HL-60 (cell line): ENCODE measurements at regions not wholly inside any gene's neighbourhood (a gene's known extent, or its start where the extent isn't known, plus 50 kb on each side); places are given as distances from the start of the nearest gene placed in this dataset.

Experiments
- DNase-seq, 2 experiments: peaks; one replicate each; pipeline ENCODE4 v3.0.0-alpha.2; 2010 to 2020; ENCODE audit warnings: low read depth in 1 of 2, low spot score in 1 of 2
- H3K27ac ChIP-seq: fragments of 250-450 bp; sonication (Bioruptor Pico); replicated peaks from 2 replicates; pipeline ENCODE4 v1.5.1; 2020; ENCODE audit warnings: mild to moderate bottlenecking, moderate library complexity
- H3K27me3 ChIP-seq: fragments of 250-450 bp; sonication (Bioruptor Pico); 2 replicates; pipeline ENCODE4 v1.5.1; 2021; ENCODE audit warnings: mild to moderate bottlenecking, moderate library complexity; ENCODE audit not compliant: insufficient read depth, poor library complexity, severe bottlenecking
- H3K4me3 ChIP-seq: replicated peaks from 2 replicates; pipeline ENCODE4 v1.5.1; 2011; ENCODE audit warnings: mild to moderate bottlenecking, control low read depth, low read length; ENCODE audit not compliant: insufficient read depth
- GABPA ChIP-seq: IDR thresholded peaks from 2 replicates; pipeline ENCODE4 v1.6.1; 2012; ENCODE audit warnings: low read depth
- POLR2AphosphoS5 ChIP-seq: IDR thresholded peaks from 2 replicates; pipeline ENCODE4 v1.6.1; 2012; ENCODE audit warnings: low read depth
- REST ChIP-seq: IDR thresholded peaks from 2 replicates; pipeline ENCODE4 v1.6.1; 2012; ENCODE audit warnings: low read depth; ENCODE audit not compliant: insufficient replicate concordance
- SPI1 ChIP-seq: IDR thresholded peaks from 2 replicates; pipeline ENCODE4 v1.6.1; 2012; ENCODE audit warnings: low read depth, mild to moderate bottlenecking, borderline replicate concordance
- TF ChIP-seq, protein P1 (sequence below): IDR thresholded peaks from one replicate; pipeline ENCODE4 v1.5.1; 2011; ENCODE audit warnings: low read length, control low read depth, inconsistent platforms; ENCODE audit not compliant: insufficient read depth

DNA sequence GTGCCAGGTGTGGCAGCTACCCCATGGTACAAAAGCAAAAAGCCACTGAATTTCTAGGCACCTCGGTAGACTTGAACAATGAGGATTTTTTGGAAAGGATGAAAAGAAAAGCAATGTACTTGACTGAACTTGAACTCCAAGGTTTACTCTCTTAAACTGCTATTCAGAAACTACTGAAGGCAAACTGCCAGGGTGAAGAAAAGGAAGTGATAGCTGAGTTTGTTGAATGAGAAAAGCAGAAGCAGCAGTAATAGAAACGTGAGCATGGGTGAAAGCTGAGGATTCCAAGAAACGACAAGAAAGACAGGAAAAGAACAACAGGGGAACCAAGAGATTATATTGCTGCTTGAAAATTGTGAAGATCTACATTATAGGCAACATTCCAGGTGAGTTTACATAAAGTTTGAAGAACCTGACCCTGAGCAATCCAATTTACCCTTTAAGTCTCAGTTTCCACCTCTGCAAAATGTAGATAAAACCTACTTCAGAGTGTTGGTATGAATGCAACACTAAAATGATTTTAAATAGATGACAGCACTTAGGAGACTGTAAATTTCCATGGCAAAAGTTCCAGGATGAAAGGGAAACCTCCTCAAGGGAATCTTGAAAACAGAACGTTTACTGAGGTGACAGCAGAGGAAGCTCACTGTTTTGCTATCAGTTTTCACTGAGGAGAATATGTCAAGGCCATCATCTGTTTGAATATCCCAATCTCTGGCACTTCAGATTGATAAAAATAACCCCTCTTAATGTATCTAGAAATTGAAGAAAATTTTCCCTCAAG lies 245.8 kb downstream of the SPATA31D1 start:
- Histone ChIP-seq H3K27ac (0 out of 2 replicates have a peak overlapping the region, but pooled peaks have one; percentile 5), H3K4me3 (no peak overlapping the region), H3K27me3 (no peaks in the 10 kb centered on the region)
- TF ChIP-seq POLR2AphosphoS5, result no peak
- TF ChIP-seq SPI1, result peak; percentile 80
- TF ChIP-seq, protein P1, sequence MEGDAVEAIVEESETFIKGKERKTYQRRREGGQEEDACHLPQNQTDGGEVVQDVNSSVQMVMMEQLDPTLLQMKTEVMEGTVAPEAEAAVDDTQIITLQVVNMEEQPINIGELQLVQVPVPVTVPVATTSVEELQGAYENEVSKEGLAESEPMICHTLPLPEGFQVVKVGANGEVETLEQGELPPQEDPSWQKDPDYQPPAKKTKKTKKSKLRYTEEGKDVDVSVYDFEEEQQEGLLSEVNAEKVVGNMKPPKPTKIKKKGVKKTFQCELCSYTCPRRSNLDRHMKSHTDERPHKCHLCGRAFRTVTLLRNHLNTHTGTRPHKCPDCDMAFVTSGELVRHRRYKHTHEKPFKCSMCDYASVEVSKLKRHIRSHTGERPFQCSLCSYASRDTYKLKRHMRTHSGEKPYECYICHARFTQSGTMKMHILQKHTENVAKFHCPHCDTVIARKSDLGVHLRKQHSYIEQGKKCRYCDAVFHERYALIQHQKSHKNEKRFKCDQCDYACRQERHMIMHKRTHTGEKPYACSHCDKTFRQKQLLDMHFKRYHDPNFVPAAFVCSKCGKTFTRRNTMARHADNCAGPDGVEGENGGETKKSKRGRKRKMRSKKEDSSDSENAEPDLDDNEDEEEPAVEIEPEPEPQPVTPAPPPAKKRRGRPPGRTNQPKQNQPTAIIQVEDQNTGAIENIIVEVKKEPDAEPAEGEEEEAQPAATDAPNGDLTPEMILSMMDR, result no peak
- no peak for TF ChIP-seq GABPA
- TF ChIP-seq REST, result no peak
- peak in 1 of 2 experiments; percentile 9 for DNase-seq

DNA sequence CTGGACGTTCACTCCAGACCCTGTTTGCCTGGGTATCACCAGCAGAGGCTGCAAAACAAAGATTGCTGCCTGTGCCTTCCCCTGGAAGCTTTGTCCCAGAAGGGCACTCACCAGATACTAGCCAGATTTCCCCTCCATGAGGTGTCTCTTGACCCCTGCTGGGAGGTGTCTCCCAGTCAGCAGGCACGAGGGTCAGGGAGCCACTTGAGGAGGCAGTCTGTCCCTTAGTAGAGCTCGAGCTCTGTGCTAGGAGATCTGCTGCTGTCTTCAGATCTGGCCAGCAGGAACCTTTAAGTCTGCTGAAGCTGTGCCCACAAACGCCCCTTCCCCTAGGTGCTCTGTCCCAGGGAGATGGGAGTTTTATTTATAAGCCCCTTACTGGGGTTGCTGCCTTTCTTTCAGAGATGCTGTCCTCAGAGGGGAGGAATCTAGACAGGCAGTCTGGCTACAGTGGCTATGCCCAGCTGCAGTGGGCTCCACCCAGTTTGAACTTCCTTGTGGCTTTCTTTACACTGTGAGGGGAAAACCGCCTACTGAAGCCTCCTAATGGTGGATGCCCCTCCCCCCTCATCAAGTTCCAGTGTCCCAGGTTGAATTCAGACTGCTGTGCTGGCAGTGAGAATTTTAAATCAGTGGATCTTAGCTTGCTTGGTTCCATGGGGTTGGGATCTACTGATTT lies 253.9 kb downstream of the SPATA31D1 start:
- peak in 1 of 2 experiments; percentile 5 for DNase-seq
- H3K27ac ChIP-seq, result no peak overlapping the region
- no peak for TF ChIP-seq SPI1
- TF ChIP-seq POLR2AphosphoS5, result no peak
- no peak for TF ChIP-seq REST
- no peak for TF ChIP-seq GABPA
- TF ChIP-seq, protein P1, result no peak
- no peaks in the 10 kb centered on the region for H3K27me3 ChIP-seq
- H3K4me3 ChIP-seq, result no peak overlapping the region

DNA sequence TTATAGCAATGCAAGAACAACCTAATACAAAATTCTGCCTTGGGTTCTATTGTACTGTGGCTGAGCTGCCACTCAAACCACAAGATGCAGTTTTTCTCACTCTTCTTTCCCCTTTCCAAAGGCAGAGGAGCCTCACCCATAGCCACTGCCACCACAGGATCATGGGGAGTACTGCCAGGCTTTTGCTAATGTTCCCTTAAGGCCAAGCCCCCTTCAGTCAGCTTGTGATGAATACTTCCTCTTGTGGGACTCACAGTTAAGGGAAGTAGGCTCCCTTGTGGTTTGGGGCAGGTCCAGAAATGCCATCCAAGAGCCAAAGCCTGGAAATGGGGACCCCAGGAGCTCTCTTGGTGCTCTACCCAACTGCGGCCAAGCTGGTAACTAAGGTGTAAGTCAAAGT lies 258.7 kb downstream of the SPATA31D1 start:
- Histone ChIP-seq H3K27me3 (no peaks in the 10 kb centered on the region), H3K27ac (no peak overlapping the region), H3K4me3 (no peak overlapping the region)
- DNase-seq, result peak in 1 of 2 experiments; percentile 88
- TF ChIP-seq POLR2AphosphoS5, result 0 out of 2 replicates have a peak, but pooled peaks have one; percentile 31
- no peak for TF ChIP-seq GABPA
- no peak for TF ChIP-seq REST
- TF ChIP-seq, protein P1, result no peak
- peak; percentile 61; the same call in 1 of the 2 replicates for TF ChIP-seq SPI1
